Thyroid gland (tissue), 4 donors: ENCODE measurements at regions not wholly inside any gene's neighbourhood (a gene's known extent, or its start where the extent isn't known, plus 50 kb on each side); places are given as distances from the start of the nearest gene placed in this dataset.

Experiments
- POLR2A ChIP-seq, 2 donors: fragments of 450-650 bp; IDR thresholded peaks; one replicate each; pipeline ENCODE4 v1.6.1; 2017; ENCODE audit warnings: antibody characterized with exemption in 2 of 2, mild to moderate bottlenecking in 2 of 2, moderate library complexity in 1 of 2
- TF ChIP-seq, protein P1 (sequence below), 6 experiments: fragments of 200-600 bp in 3 of 6; fragments of 450-650 bp in 3 of 6; sonication (generic) in 3 of 6; IDR thresholded peaks; one replicate each; pipeline ENCODE4 v1.5.1; 2016 to 2019; ENCODE audit warnings: antibody characterized with exemption in 6 of 6, mild to moderate bottlenecking in 2 of 6, inconsistent platforms in 1 of 6, moderate library complexity in 1 of 6

DNA sequence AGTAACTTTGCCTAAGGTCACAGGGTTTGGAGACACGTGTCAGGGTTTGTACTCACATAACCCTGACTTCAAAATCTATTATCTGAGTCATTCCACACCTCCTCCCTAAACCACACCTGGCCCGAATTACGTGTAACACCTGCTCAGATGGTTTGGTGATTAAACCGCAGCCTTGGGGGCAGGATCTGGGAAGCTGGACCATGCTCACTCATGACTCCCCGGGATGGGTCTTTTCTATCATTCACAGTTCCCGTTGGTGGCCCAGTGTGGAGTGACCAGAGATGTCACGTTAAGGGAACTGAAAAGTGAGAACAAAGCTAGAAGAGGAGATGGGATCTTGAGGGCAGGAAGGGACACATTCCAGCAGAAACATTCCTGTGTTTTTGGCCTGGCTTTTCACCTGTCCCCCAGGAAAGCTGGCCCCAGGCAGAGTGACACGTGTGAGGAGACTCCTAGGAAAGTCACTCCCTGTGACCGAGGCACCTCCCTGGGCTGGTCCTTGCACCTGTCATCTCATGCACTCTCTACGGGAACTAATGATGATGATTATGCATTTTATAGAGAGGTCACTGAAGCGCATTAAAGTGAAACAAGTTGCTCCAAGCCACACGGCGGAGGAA, 75.4 kb upstream of the POMGNT2 start:
- TF ChIP-seq, protein P1, sequence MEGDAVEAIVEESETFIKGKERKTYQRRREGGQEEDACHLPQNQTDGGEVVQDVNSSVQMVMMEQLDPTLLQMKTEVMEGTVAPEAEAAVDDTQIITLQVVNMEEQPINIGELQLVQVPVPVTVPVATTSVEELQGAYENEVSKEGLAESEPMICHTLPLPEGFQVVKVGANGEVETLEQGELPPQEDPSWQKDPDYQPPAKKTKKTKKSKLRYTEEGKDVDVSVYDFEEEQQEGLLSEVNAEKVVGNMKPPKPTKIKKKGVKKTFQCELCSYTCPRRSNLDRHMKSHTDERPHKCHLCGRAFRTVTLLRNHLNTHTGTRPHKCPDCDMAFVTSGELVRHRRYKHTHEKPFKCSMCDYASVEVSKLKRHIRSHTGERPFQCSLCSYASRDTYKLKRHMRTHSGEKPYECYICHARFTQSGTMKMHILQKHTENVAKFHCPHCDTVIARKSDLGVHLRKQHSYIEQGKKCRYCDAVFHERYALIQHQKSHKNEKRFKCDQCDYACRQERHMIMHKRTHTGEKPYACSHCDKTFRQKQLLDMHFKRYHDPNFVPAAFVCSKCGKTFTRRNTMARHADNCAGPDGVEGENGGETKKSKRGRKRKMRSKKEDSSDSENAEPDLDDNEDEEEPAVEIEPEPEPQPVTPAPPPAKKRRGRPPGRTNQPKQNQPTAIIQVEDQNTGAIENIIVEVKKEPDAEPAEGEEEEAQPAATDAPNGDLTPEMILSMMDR (IDR thresholded peaks at IDR 0.05) = no peak
- no peak for TF ChIP-seq POLR2A (IDR thresholded peaks at IDR 0.05)
